ENCODE measurements at regions not wholly inside any gene's neighbourhood (a gene's known extent, or its start where the extent isn't known, plus 50 kb on each side); places are given as distances from the start of the nearest gene placed in this dataset.

DNA sequence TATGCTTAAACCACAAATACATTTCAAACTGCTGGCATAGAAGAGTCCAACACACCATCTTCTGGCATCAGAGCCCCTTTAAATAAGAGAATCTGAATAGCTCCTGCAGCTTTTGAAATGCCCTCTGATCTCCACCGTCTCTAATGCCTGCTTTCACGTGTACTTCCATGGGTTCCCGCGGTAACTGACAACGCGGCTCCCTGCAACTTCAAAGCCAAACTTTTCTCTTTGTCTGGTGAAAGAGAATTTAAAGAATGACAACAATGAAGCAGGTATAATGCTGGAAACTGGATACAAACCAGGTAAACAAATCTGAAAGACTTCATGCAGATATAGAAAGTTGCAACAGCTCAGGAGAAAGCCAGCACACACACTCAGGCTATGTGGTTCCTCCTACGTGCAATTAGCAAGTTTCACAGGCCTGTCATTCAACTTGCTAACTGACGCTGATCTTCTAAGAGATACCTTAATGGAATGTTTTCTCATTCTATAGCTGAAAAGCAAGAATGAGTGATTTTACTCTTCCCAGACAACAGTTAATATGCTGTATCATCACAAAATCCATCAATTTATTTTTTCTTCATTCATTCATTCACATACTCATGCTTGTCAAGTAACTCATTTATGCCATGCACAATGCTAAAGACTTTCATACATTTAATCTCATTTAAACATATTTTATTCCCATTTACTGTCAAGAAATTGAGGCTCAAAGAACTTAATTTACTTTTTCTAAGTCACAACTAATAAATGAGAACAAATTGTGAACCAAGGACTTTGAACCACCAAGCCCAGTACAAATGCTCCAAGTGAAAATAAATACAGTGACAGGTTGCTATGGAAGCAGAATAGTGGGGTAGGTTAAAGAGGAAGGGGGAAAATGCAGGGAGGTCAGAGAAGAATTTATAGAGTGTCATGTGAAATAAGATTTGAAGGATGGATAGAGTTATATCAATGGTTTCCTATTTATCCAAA, 202.7 kb upstream of the SNX7 start:
- Histone ChIP-seq H3K4me1 (replicated peaks in 1 of 2) (no peaks in the 10 kb centered on the region), H3K27ac (no peak overlapping the region), H3K36me3 (replicated peaks in 1 of 2) (no peaks in the 10 kb centered on the region), H3K27me3 (no peaks in the 10 kb centered on the region), H3K9me3 (replicated peaks in 1 of 3) (no peaks in the 10 kb centered on the region), H3K4me3 (no peak overlapping the region)
- TF ChIP-seq POLR2A (IDR thresholded peaks at IDR 0.05): no peak
- WGBS, 4 donors: 44 to 50% (median 48%) methylated on average over 8 of the region's 8 CpGs
- intact Hi-C loops (cut with DNase I): no loop called here
- DNase-seq: no peak

DNA sequence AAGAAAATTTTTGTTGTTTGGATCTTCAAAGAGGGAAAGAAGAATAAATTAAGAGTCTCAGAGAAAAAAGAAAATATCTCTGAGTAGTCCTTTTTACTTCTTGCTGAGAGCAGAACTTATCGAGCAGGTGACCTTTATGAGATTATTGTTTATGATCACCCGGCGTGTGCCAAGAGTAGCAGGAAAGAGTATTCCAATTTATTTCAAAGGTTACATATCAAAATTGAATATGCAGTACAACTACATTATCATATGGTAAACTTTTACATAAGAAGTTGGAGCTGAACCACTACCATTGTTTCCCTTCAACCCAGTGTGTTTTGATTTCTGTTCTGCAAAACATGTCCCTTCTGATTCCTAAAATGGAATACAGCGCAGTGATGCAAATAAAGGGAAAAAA, 204.3 kb upstream of the SNX7 start:
- Histone ChIP-seq H3K9me3 (replicated peaks in 1 of 3) (no peaks in the 10 kb centered on the region), H3K27me3 (no peaks in the 10 kb centered on the region), H3K4me1 (replicated peaks in 1 of 2) (no peaks in the 10 kb centered on the region), H3K27ac (no peak overlapping the region), H3K36me3 (replicated peaks in 1 of 2) (no peaks in the 10 kb centered on the region), H3K4me3 (no peak overlapping the region)
- DNase-seq: no peak
- intact Hi-C loops (cut with DNase I): no loop called here
- 68 to 81% (median 79%) methylated on average over 4 of the region's 4 CpGs for WGBS, 4 donors
- TF ChIP-seq, protein P1, sequence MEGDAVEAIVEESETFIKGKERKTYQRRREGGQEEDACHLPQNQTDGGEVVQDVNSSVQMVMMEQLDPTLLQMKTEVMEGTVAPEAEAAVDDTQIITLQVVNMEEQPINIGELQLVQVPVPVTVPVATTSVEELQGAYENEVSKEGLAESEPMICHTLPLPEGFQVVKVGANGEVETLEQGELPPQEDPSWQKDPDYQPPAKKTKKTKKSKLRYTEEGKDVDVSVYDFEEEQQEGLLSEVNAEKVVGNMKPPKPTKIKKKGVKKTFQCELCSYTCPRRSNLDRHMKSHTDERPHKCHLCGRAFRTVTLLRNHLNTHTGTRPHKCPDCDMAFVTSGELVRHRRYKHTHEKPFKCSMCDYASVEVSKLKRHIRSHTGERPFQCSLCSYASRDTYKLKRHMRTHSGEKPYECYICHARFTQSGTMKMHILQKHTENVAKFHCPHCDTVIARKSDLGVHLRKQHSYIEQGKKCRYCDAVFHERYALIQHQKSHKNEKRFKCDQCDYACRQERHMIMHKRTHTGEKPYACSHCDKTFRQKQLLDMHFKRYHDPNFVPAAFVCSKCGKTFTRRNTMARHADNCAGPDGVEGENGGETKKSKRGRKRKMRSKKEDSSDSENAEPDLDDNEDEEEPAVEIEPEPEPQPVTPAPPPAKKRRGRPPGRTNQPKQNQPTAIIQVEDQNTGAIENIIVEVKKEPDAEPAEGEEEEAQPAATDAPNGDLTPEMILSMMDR (IDR thresholded peaks at IDR 0.05): no peak
- no peak for TF ChIP-seq POLR2A (IDR thresholded peaks at IDR 0.05)

DNA sequence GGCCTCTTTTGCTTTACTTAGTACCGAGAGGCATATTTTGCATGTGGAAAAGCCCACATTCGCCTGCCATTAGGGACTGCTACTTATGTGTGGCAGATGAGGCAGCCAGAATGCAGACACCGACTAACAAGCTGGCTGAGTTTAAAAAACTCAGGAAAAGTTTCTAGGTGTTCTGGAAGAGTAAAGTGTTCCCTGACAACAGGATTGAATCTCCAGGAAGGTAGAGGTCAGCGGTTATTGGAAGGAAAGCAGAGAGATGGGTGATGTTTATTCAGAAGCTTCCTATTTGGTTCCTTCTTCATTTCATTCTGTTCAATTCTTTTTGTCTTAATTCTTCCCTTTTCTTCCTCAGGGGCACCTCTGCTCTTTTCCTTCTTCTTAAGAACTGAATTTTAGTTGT, 206.9 kb upstream of the SNX7 start:
- 54 to 72% (median 65%) methylated on average over 4 of the region's 4 CpGs for WGBS, 4 donors
- intact Hi-C loops (cut with DNase I): no loop called here
- Histone ChIP-seq H3K27ac (no peak overlapping the region), H3K9me3 (replicated peaks in 1 of 3) (no peaks in the 10 kb centered on the region), H3K4me3 (no peak overlapping the region), H3K36me3 (replicated peaks in 1 of 2) (no peaks in the 10 kb centered on the region), H3K27me3 (no peaks in the 10 kb centered on the region), H3K4me1 (replicated peaks in 1 of 2) (no peaks in the 10 kb centered on the region)
- TF ChIP-seq, protein P1 (IDR thresholded peaks at IDR 0.05): no peak
- TF ChIP-seq POLR2A (IDR thresholded peaks at IDR 0.05): no peak
- DNase-seq: no peak

DNA sequence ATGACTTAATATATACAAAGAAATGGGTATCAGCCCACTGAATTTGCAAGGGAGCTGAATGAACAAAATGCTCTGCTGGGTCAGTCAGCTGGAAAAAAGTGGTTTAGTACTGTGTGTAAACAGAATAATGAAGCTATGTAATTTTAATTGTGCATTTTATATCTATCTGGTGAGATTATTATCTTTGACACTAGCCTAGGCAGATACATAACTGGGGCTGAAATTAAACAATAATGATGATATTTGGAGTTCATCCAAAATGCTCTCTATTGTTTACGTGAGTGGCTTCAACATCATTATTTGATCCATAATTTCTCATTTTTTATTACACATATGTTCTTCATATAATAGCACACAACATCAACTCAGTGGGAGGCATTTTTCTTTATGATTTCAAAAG, 208.5 kb upstream of the SNX7 start:
- Histone ChIP-seq H3K27ac (no peak overlapping the region), H3K36me3 (replicated peaks in 1 of 2) (no peaks in the 10 kb centered on the region), H3K4me1 (replicated peaks in 1 of 2) (no peaks in the 10 kb centered on the region), H3K4me3 (no peak overlapping the region), H3K27me3 (no peaks in the 10 kb centered on the region), H3K9me3 (replicated peaks in 1 of 3) (no peaks in the 10 kb centered on the region)
- no peak for DNase-seq
- 67 to 82% (median 74%) methylated on average over 1 of the region's 1 CpG for WGBS, 4 donors
- intact Hi-C loops (cut with DNase I): no loop called here
- TF ChIP-seq, protein P1 (IDR thresholded peaks at IDR 0.05): no peak
- no peak for TF ChIP-seq POLR2A (IDR thresholded peaks at IDR 0.05)

DNA sequence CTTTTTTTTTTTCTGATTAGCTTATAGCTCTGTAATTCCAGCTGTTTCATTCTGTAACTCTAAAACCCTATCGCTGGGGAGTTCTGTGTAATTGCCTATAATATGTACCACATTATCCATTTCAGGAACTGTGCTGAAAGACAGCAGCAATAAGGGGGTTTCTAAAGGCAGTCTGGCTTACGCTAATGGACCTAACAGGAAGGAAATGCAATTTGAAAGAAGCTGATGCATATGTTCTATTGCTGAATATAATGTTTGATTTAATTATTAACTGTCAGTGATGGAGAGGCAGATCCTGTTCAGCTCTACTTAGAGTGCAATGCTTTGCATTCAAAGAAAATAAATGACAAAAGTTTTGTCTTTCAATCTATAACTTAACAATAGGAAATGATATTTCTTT, 209.4 kb upstream of the SNX7 start:
- 47 to 66% (median 54%) methylated on average over 2 of the region's 2 CpGs for WGBS, 4 donors
- intact Hi-C loops (cut with DNase I): no loop called here
- DNase-seq: no peak

More for the DNA sequence above, 209.4 kb upstream of the SNX7 start:
- H3K4me1 ChIP-seq (replicated peaks in 1 of 2): no peaks in the 10 kb centered on the region
- H3K9me3 ChIP-seq (replicated peaks in 1 of 3): no peaks in the 10 kb centered on the region
- TF ChIP-seq POLR2A (IDR thresholded peaks at IDR 0.05): no peak
- TF ChIP-seq, protein P1 (IDR thresholded peaks at IDR 0.05): no peak
- H3K36me3 ChIP-seq (replicated peaks in 1 of 2): no peaks in the 10 kb centered on the region
- no peaks in the 10 kb centered on the region for H3K27me3 ChIP-seq
- H3K27ac ChIP-seq: no peak overlapping the region
- no peak overlapping the region for H3K4me3 ChIP-seq

All from adrenal gland (tissue), 9 donors.